GM12892 (cell line): ENCODE measurements at regions not wholly inside any gene's neighbourhood (a gene's known extent, or its start where the extent isn't known, plus 50 kb on each side); places are given as distances from the start of the nearest gene placed in this dataset.

ENCODE experiments used
- POLR2A ChIP-seq: IDR thresholded peaks from 2 replicates; pipeline ENCODE4 v1.6.1; 2011; ENCODE audit warnings: low read depth, low read length, control low read depth
- POLR2AphosphoS5 ChIP-seq: IDR thresholded peaks from 2 replicates; pipeline ENCODE4 v1.6.1; 2011; ENCODE audit warnings: low read depth, low read length, control low read depth
- TAF1 ChIP-seq: IDR thresholded peaks from 2 replicates; pipeline ENCODE4 v1.6.1; 2011; ENCODE audit warnings: low read depth, mild to moderate bottlenecking, control low read depth, low read length, borderline replicate concordance

GRCh38 chr6:14681699-14682487, 564.0 kb upstream of the JARID2 start:
- TF ChIP-seq POLR2A (no peak), POLR2AphosphoS5 (no peak), TAF1 (no peak)
